ENCODE measurements at regions not wholly inside any gene's neighbourhood (a gene's known extent, or its start where the extent isn't known, plus 50 kb on each side); places are given as distances from the start of the nearest gene placed in this dataset.
"Not testable (repeated sequence)": the region's sequence is repeated elsewhere in the genome, so short reads cannot be mapped to it uniquely, and the experiment has no call there.

DNA sequence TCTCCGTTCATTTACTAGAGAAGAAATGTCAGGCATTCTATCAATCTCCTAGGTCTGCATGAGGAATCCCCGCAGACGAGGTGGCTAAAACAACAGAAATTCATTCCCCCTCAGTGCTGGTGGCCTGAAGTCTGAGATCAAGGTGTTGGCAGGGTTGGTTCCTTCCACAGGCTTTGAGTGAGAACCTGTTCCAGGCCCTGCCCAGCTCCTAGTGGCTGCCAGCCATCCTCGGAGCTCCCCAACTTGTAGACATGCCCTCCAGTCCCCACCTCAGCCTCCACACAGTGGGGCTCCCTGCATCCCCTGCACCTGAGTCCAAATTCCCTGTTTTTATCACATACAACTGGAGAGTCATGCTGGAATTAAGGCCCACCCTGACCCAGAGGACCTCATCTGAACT lies 145.3 kb upstream of the ALKAL2 start:
- TF ChIP-seq NFRKB (IDR thresholded peaks at IDR 0.05) (no peak), CTBP1 (IDR thresholded peaks at IDR 0.05; ENCODE audit: borderline replicate concordance) (no peak), L3MBTL2 (conservative IDR thresholded peaks at IDR 0.05) (no peak), HDGF (IDR thresholded peaks at IDR 0.05; ENCODE audit: borderline replicate concordance) (no peak), SUZ12 (IDR thresholded peaks at IDR 0.05) (no peak), ZNF384 (IDR thresholded peaks at IDR 0.05) (no peak), SP1 (IDR thresholded peaks at IDR 0.05) (no peak), FOXK2 (IDR thresholded peaks at IDR 0.05) (no peak), FOXA1 (IDR thresholded peaks at IDR 0.05) (no peak), BHLHE40 (IDR thresholded peaks at IDR 0.05; ENCODE audit: borderline replicate concordance) (no peak), ELF4 (IDR thresholded peaks at IDR 0.05) (no peak), FOXM1 (IDR thresholded peaks at IDR 0.05; ENCODE audit: borderline replicate concordance) (no peak), LEF1 (IDR thresholded peaks at IDR 0.05; ENCODE audit: borderline replicate concordance) (no peak), ARNT (IDR thresholded peaks at IDR 0.05) (no peak), TARDBP (IDR thresholded peaks at IDR 0.05) (no peak)
- TF ChIP-seq, protein P1, sequence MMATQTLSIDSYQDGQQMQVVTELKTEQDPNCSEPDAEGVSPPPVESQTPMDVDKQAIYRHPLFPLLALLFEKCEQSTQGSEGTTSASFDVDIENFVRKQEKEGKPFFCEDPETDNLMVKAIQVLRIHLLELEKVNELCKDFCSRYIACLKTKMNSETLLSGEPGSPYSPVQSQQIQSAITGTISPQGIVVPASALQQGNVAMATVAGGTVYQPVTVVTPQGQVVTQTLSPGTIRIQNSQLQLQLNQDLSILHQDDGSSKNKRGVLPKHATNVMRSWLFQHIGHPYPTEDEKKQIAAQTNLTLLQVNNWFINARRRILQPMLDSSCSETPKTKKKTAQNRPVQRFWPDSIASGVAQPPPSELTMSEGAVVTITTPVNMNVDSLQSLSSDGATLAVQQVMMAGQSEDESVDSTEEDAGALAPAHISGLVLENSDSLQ (IDR thresholded peaks at IDR 0.05) = no peak
- ChIA-PET CTCF (no interaction called here), POLR2A (no interaction called here)
- DNase-seq (ENCODE audit: extremely low spot score) = no peak

DNA sequence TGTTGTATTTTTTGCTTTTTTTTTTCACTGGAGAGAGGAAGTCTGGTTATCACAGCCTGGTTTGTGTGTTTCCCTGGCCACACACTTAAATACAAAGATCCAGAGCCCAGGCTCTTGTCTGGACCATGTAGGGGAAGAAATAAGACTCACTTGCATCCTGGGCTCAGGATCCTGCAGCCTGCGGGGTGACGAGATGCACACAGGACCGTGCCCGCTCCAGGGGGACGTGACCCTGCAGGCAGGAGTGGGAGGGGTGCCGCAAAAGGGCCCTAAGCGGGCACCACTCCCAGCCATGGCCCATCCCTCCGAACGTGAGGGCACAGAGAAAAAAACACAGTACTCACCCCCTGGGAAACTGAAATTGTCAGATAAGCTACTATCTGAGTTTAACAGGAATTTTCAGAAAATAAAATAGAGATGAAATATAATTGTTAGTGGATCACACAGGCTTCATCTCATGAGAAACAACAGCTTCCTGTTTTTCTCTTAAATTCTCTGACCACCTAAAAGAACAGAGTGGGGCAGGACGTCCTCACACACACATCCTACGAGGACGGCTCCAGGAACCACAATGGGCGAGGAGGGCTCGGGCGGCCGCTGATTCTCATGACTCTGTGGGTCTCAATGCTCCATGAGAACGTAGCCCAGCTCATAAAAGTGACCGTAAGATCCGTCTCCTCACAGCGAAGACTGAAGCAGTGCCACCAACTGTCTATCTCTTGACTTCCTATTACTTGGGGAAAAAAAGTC lies 142.6 kb upstream of the ALKAL2 start:
- POLR2A ChIA-PET = no interaction called here
- no peak for DNase-seq (ENCODE audit: extremely low spot score)
- TF ChIP-seq ZNF384 (IDR thresholded peaks at IDR 0.05) (no peak), FOXM1 (IDR thresholded peaks at IDR 0.05; ENCODE audit: borderline replicate concordance) (no peak), ELF4 (IDR thresholded peaks at IDR 0.05) (no peak), LEF1 (IDR thresholded peaks at IDR 0.05; ENCODE audit: borderline replicate concordance) (no peak), BHLHE40 (IDR thresholded peaks at IDR 0.05; ENCODE audit: borderline replicate concordance) (no peak), SUZ12 (IDR thresholded peaks at IDR 0.05) (no peak), NFRKB (IDR thresholded peaks at IDR 0.05) (no peak), ARNT (IDR thresholded peaks at IDR 0.05) (no peak), TARDBP (IDR thresholded peaks at IDR 0.05) (no peak), FOXA1 (IDR thresholded peaks at IDR 0.05) (no peak), HDGF (IDR thresholded peaks at IDR 0.05; ENCODE audit: borderline replicate concordance) (no peak), L3MBTL2 (conservative IDR thresholded peaks at IDR 0.05) (no peak), SP1 (IDR thresholded peaks at IDR 0.05) (no peak), CTBP1 (IDR thresholded peaks at IDR 0.05; ENCODE audit: borderline replicate concordance) (no peak), FOXK2 (IDR thresholded peaks at IDR 0.05) (no peak)
- TF ChIP-seq, protein P1 (IDR thresholded peaks at IDR 0.05) = no peak
- CTCF ChIA-PET = no interaction called here

DNA sequence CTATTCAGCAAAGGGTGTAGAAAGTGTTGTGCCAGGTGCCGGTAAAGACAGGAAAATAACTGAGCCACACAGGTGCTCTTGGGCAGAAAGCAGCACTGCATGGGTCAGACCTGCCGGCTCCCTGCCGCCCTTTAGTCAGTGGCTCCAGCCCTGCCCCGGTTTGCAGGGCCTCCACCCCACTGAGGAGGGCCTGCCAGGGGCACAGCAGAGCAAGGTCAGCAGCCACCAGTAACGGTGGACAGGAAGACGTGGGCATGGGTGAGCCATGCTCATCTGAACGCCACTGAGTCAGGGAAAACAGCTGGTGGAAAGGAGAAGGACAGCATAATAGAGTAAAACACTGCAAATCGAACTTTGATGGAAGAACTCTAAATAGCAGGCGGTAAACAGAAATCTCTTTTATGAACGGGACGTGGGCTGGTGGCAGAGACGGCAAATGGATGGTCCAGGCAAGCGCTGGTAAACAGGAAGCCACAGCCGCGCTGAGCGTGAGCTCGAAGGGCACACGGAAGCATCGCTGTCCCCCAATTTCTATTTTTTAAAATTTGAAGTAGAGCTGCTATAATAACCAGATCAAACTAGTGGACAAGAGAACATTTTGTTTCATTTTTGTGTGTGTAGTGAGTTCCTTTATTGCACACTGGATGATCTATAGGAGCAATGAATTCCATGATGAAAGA lies 141.8 kb upstream of the ALKAL2 start:
- POLR2A ChIA-PET = no interaction called here
- no peak for DNase-seq (ENCODE audit: extremely low spot score)
- CTCF ChIA-PET = no interaction called here
- TF ChIP-seq ZNF384 (IDR thresholded peaks at IDR 0.05) = no peak
- TF ChIP-seq FOXK2 (IDR thresholded peaks at IDR 0.05) = no peak
- no peak for TF ChIP-seq CTBP1 (IDR thresholded peaks at IDR 0.05; ENCODE audit: borderline replicate concordance)
- TF ChIP-seq BHLHE40 (IDR thresholded peaks at IDR 0.05; ENCODE audit: borderline replicate concordance) = no peak
- TF ChIP-seq ELF4 (IDR thresholded peaks at IDR 0.05) = no peak
- no peak for TF ChIP-seq TARDBP (IDR thresholded peaks at IDR 0.05)
- no peak for TF ChIP-seq HDGF (IDR thresholded peaks at IDR 0.05; ENCODE audit: borderline replicate concordance)
- TF ChIP-seq SP1 (IDR thresholded peaks at IDR 0.05) = no peak
- TF ChIP-seq FOXA1 (IDR thresholded peaks at IDR 0.05) = no peak
- TF ChIP-seq ARNT (IDR thresholded peaks at IDR 0.05) = no peak
- no peak for TF ChIP-seq NFRKB (IDR thresholded peaks at IDR 0.05)
- TF ChIP-seq L3MBTL2 (conservative IDR thresholded peaks at IDR 0.05) = no peak
- no peak for TF ChIP-seq SUZ12 (IDR thresholded peaks at IDR 0.05)

DNA sequence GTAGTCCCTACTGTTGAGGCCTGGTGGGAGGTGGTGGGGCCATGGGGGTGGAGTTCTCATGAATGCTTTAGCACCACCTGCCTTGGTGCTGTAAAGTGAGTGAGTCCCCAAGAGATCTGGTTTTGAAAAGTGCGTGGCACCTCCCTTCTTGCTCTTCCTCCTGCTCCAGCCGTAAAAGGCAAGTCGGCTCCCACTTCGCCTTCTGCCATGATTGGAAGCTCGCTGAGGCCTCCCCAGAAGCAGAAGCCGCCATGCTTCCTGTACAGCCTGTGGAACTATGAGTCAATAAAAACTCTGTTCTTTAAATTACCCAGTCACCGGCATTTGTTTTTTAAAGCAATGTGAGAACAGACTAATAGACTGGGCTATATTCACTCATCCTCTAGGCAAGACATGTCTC lies 141.3 kb upstream of the ALKAL2 start:
- CTCF ChIA-PET = no interaction called here
- TF ChIP-seq NFRKB (IDR thresholded peaks at IDR 0.05) (no peak), HDGF (IDR thresholded peaks at IDR 0.05; ENCODE audit: borderline replicate concordance) (no peak), FOXA1 (IDR thresholded peaks at IDR 0.05) (no peak), ARNT (IDR thresholded peaks at IDR 0.05) (no peak), L3MBTL2 (conservative IDR thresholded peaks at IDR 0.05) (no peak), CTBP1 (IDR thresholded peaks at IDR 0.05; ENCODE audit: borderline replicate concordance) (no peak), FOXM1 (IDR thresholded peaks at IDR 0.05; ENCODE audit: borderline replicate concordance) (no peak), TARDBP (IDR thresholded peaks at IDR 0.05) (no peak), SUZ12 (IDR thresholded peaks at IDR 0.05) (no peak), LEF1 (IDR thresholded peaks at IDR 0.05; ENCODE audit: borderline replicate concordance) (no peak)
- DNase-seq (ENCODE audit: extremely low spot score) = no peak
- POLR2A ChIA-PET = no interaction called here

DNA sequence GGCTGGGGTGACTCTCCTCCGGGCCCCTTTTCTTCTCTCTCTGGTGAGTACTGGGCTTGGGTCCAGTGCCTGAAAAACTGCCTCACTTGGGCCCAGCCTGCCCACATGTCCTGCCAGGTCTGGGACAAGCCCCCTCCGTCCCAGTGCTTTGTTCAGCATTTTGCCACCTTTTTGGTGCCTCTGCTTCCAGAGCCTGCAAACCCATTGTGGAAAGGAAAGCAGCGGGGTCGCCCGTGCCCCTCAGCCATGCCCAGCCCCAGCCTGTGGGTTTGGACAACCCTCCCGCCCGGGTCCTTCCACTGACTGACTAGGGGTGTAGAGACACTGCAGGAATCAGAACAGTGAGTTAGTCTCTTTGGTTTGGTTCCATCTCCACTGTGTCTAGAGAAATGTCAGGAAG lies 140.7 kb upstream of the ALKAL2 start:
- DNase-seq (ENCODE audit: extremely low spot score) = no peak
- no peak for TF ChIP-seq ELF4 (IDR thresholded peaks at IDR 0.05)
- TF ChIP-seq SP1 (IDR thresholded peaks at IDR 0.05) = no peak
- TF ChIP-seq BHLHE40 (IDR thresholded peaks at IDR 0.05; ENCODE audit: borderline replicate concordance) = no peak
- TF ChIP-seq ZNF384 (IDR thresholded peaks at IDR 0.05) = no peak
- no peak for TF ChIP-seq FOXM1 (IDR thresholded peaks at IDR 0.05; ENCODE audit: borderline replicate concordance)
- TF ChIP-seq, protein P1 (IDR thresholded peaks at IDR 0.05) = no peak
- TF ChIP-seq ARNT (IDR thresholded peaks at IDR 0.05) = no peak
- TF ChIP-seq HDGF (IDR thresholded peaks at IDR 0.05; ENCODE audit: borderline replicate concordance) = no peak
- no peak for TF ChIP-seq FOXK2 (IDR thresholded peaks at IDR 0.05)
- no peak for TF ChIP-seq SUZ12 (IDR thresholded peaks at IDR 0.05)
- no peak for TF ChIP-seq NFRKB (IDR thresholded peaks at IDR 0.05)
- no peak for TF ChIP-seq L3MBTL2 (conservative IDR thresholded peaks at IDR 0.05)
- ChIA-PET CTCF (no interaction called here), POLR2A (no interaction called here)

DNA sequence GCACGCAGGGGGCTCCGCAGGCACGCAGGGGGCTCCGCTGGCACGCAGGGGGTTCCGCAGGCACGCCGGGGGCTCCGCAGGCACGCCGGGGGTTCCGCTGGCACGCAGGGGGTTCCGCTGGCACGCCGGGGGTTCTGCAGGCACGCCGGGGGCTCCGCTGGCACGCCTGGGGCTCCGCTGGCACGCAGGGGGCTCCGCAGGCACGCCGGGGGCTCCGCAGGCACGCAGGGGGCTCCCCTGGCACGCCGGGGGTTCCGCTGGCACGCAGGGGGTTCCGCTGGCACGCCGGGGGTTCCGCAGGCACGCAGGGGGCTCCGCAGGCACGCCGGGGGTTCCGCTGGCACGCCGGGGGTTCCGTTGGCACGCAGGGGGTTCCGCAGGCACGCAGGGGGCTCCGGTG lies 138.8 kb upstream of the ALKAL2 start:
- DNase-seq (ENCODE audit: extremely low spot score); POLR2A ChIA-PET; CTCF ChIA-PET: not testable (repeated sequence)

Measured in HEK293T (cell line).